ENCODE measurements at regions not wholly inside any gene's neighbourhood (a gene's known extent, or its start where the extent isn't known, plus 50 kb on each side); places are given as distances from the start of the nearest gene placed in this dataset.

- Histone ChIP-seq H3K36me3 (replicated peaks) (no peaks in the 10 kb centered on the region), H3K27ac (no peak overlapping the region), H3K27me3 (replicated peaks) (no peaks in the 10 kb centered on the region), H3K4me3 (ENCODE audit: low read depth, low read length) (no peak overlapping the region)
- in situ Hi-C loops (cut with HindIII; ENCODE audit: low pct_ligation_motif_present, low sequenced_read_pairs) = no loop called here
- DNase-seq = no peak
- no peak for TF ChIP-seq CTCF (IDR thresholded peaks at IDR 0.05; ENCODE audit: low read depth, low read length, missing control alignments)
Measured at GRCh38 chr5:2687746-2688145, 63.7 kb downstream of the IRX2 start.

- Histone ChIP-seq H3K4me3 (ENCODE audit: low read depth, low read length) (no peak overlapping the region), H3K27ac (no peak overlapping the region), H3K27me3 (replicated peaks) (no peaks in the 10 kb centered on the region), H3K36me3 (replicated peaks) (no peaks in the 10 kb centered on the region)
- no peak for TF ChIP-seq CTCF (IDR thresholded peaks at IDR 0.05; ENCODE audit: low read depth, low read length, missing control alignments)
- in situ Hi-C loops (cut with HindIII; ENCODE audit: low pct_ligation_motif_present, low sequenced_read_pairs) = no loop called here
- DNase-seq = no peak
Measured at GRCh38 chr5:2686321-2687124, 65.0 kb downstream of the IRX2 start.

DNA sequence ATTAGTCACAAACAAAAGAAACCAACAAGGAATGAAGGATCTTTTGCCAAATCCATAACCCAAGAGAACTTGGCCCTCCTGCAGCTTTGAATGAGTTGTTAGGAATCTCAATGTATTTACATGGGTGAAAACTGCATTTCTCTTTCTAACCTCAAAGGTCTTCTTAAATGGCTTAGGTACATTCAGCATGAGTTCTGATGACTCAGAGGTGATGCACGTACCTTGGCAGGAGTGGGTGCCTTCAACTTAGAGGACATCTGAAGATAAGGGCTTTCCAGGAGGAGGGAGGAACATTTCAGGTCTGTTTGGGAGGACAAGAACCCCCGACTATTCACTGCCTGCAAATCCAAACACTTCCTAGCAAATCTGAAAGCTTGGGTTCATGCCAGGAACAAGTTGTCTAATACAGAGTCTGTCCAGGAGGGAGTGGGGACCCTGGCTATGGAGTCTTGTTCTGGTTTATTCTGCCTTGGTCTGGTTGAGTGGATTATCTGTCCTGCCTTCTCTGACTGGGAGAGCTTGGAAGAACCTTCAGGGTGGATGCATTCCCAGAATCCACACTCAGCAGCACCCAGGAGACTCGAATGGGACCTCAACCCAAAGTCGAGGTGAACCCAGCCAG, 65.7 kb downstream of the IRX2 start:
- Histone ChIP-seq H3K36me3 (replicated peaks) (no peaks in the 10 kb centered on the region), H3K27ac (no peak overlapping the region), H3K4me3 (ENCODE audit: low read depth, low read length) (no peak overlapping the region), H3K27me3 (replicated peaks) (no peaks in the 10 kb centered on the region)
- no peak for DNase-seq
- no peak for TF ChIP-seq CTCF (IDR thresholded peaks at IDR 0.05; ENCODE audit: low read depth, low read length, missing control alignments)
- in situ Hi-C loops (cut with HindIII; ENCODE audit: low pct_ligation_motif_present, low sequenced_read_pairs) = no loop called here

GRCh38 chr5:2684606-2685005, 66.9 kb downstream of the IRX2 start:
- H3K27me3 ChIP-seq (replicated peaks) = no peaks in the 10 kb centered on the region
- no peak for DNase-seq
- no peak for TF ChIP-seq CTCF (IDR thresholded peaks at IDR 0.05; ENCODE audit: low read depth, low read length, missing control alignments)
- H3K36me3 ChIP-seq (replicated peaks) = no peaks in the 10 kb centered on the region
- H3K4me3 ChIP-seq (ENCODE audit: low read depth, low read length) = no peak overlapping the region
- H3K27ac ChIP-seq = no peak overlapping the region
- in situ Hi-C loops (cut with HindIII; ENCODE audit: low pct_ligation_motif_present, low sequenced_read_pairs) = no loop called here

DNA sequence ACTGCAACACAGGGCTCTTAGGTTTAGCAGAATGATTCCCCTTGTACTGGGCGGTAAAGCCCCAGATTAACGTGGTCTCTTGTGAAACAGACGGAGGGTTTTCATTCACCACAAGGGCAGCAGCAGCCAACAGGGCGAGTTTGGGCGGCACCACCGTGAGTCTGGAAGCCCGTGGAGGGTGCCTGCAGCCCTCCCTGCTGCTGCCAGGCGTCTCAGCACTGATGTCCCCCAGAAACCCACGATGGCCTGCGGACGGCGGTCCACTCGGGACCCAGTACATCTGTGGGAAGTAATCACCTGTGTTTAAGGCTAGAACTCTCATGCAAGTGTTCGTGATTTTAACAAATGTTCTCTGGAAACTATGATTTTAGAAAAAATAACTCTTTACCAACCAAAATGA, 67.8 kb downstream of the IRX2 start:
- no peaks in the 10 kb centered on the region for H3K36me3 ChIP-seq (replicated peaks)
- no peak for DNase-seq
- no peak for TF ChIP-seq CTCF (IDR thresholded peaks at IDR 0.05; ENCODE audit: low read depth, low read length, missing control alignments)
- in situ Hi-C loops (cut with HindIII; ENCODE audit: low pct_ligation_motif_present, low sequenced_read_pairs) = no loop called here
- H3K27ac ChIP-seq = no peak overlapping the region
- H3K27me3 ChIP-seq (replicated peaks) = no peaks in the 10 kb centered on the region
- H3K4me3 ChIP-seq (ENCODE audit: low read depth, low read length) = no peak overlapping the region

Data from brain microvascular endothelial cell (primary cell).